ENCODE measurements at regions not wholly inside any gene's neighbourhood (a gene's known extent, or its start where the extent isn't known, plus 50 kb on each side); places are given as distances from the start of the nearest gene placed in this dataset.

GRCh38 chr13:107379407-107380155 lies 811.6 kb upstream of the ARGLU1 start:
- Histone ChIP-seq H3K27me3 (ENCODE audit: control insufficient read depth, insufficient read depth, low read length) (no peaks in the 10 kb centered on the region), H3K36me3 (replicated peaks; ENCODE audit: control insufficient read depth, insufficient read depth, low read length) (no peaks in the 10 kb centered on the region), H3K4me3 (ENCODE audit: insufficient read depth, low read depth, low read length) (no peak overlapping the region)
- no peak for DNase-seq

DNA sequence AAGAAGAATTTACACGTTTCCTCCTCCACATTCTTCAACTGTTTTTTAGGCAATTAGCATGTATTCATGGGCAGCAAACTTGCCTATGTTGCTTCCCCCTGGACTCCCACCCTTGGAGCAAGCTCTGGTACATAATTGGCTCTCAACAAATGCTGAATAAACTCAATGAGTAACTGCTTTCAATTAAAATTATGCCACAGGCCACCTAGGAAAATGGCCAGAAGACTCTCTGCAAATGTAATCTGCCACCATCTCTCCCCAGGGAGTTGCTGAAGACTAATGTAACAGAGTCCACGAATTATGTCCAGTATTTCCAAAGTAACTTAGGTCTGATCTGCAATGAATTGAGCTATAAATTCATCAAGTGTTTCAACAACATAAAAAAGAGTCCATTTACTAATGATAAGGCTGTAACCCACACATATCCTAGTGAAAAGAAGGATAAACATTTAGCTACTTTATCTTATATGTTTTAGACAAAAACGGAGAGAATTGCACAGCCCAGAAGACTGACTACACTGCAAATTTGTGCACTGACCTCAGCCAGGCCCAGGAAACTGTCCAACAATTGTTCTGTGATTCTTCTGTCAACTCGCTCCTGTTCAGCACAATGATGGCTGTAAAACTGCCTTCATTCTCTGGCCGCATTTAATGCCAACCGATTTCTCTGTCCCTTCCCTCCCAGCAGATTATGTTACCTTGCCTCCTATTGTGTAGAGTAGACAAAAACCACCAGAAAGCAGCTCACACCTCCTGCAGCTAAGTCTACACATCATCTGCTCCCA lies 808.6 kb upstream of the ARGLU1 start:
- Histone ChIP-seq H3K27me3 (ENCODE audit: control insufficient read depth, insufficient read depth, low read length) (no peaks in the 10 kb centered on the region), H3K4me3 (ENCODE audit: insufficient read depth, low read depth, low read length) (no peak overlapping the region), H3K36me3 (replicated peaks; ENCODE audit: control insufficient read depth, insufficient read depth, low read length) (no peaks in the 10 kb centered on the region)
- DNase-seq: no peak

DNA sequence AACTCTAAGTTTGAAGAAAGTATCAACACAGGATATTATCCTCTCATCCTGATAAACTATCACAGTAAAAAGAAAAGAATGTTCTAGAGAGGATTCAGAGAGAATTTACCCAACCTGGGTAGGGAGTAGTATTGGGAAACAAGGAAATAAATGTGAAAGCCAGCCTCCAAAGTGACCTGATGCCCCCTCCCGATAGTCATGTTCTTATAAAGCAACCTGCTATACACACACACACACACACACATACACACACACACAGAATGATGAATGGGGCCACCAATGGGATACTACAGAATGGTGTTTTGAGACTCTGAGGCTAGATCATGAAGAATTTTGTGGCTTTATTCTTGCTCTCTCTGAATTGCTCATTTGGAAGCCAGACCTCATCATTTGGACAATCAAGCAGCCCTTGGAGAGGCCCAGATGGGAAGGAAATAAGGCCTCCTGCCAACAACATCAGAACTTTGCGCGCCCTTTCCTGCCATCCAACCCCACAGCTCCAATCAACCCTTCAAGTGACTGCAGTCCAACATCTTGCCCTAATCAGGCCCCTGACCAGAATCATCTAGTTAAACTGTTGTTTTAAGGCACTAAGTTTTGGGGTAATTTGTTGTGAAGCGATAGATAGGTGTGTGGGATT lies 807.9 kb upstream of the ARGLU1 start:
- no peak overlapping the region for H3K4me3 ChIP-seq (ENCODE audit: insufficient read depth, low read depth, low read length)
- no peaks in the 10 kb centered on the region for H3K36me3 ChIP-seq (replicated peaks; ENCODE audit: control insufficient read depth, insufficient read depth, low read length)
- no peak for DNase-seq
- H3K27me3 ChIP-seq (ENCODE audit: control insufficient read depth, insufficient read depth, low read length): no peaks in the 10 kb centered on the region

DNA sequence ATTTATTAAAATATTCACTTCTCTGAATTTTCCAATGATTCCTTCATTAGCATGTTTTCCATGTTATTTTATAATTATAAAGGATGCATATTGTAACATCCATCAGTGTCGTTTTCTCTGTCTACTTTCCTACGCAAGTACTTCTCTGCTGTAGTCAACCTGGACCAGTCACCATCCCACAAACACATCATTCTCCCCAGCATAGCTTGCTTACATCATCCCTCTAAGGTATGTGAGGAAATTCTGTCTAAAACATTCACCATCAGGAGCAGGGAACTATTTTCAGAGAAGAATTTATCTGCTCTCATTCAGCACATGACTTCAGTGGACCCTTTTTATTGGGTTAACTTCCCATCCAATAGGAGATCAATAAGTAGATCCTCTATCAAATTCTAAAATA lies 806.1 kb upstream of the ARGLU1 start:
- Histone ChIP-seq H3K27me3 (ENCODE audit: control insufficient read depth, insufficient read depth, low read length) (no peaks in the 10 kb centered on the region), H3K36me3 (replicated peaks; ENCODE audit: control insufficient read depth, insufficient read depth, low read length) (no peaks in the 10 kb centered on the region), H3K4me3 (ENCODE audit: insufficient read depth, low read depth, low read length) (no peak overlapping the region)
- DNase-seq: no peak

DNA sequence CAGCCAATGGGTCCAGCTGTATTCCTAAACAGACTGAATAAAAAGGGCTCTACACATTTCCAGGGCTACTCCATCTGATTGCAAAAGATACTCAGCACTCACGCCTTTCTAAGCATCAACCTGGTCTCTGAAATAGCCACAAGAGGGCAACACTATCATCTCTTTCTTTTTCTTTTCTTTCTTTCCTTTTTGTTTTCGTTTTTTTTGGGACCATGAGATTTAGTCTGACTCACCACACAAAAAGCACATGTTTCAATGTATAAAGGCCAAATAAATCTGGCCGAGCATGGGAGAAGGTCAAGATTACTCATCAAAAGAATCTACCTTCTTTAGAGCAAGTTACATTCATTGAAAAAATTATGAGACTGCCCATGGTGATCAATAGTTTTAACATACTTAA lies 805.6 kb upstream of the ARGLU1 start:
- Histone ChIP-seq H3K36me3 (replicated peaks; ENCODE audit: control insufficient read depth, insufficient read depth, low read length) (no peaks in the 10 kb centered on the region), H3K27me3 (ENCODE audit: control insufficient read depth, insufficient read depth, low read length) (no peaks in the 10 kb centered on the region), H3K4me3 (ENCODE audit: insufficient read depth, low read depth, low read length) (no peak overlapping the region)
- DNase-seq: peak; percentile 17

DNA sequence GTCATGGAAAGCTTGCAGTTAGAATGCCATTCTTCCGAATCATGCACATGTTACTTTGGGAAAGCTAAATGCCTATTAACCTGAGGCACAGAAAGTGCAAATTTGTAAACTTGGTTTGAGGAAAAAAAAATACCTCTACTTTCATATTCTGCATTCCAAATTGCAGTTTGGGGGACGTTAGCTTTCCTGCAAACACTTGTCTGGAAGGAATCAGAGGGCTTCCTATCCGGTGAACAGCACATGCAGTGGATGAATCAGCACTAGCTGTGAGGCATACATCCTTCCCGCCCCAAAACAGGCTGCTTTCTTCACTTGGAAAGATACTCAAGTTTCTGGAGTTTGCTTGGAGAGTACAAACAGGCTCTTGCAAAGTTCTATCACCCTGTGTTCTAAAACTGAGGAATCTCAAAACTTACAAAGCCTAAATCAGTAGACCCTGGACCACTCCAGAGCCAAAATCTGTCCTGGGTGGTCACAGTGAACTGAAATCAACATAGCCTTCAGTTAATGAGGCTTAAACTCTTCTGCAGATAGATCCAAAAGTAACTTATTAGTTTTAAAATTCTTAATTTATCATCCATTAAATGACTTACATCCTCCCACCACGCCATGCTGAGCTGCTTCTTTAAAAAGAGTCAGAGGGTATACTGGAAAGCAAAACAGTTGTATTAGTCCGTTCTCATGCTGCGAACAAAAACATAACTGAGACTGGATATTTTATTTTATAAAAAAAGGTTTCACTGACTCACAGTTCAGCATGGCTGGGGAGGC lies 802.3 kb upstream of the ARGLU1 start:
- Histone ChIP-seq H3K27me3 (ENCODE audit: control insufficient read depth, insufficient read depth, low read length) (no peaks in the 10 kb centered on the region), H3K36me3 (replicated peaks; ENCODE audit: control insufficient read depth, insufficient read depth, low read length) (no peaks in the 10 kb centered on the region), H3K4me3 (ENCODE audit: insufficient read depth, low read depth, low read length) (no peak overlapping the region)
- DNase-seq: no peak

DNA sequence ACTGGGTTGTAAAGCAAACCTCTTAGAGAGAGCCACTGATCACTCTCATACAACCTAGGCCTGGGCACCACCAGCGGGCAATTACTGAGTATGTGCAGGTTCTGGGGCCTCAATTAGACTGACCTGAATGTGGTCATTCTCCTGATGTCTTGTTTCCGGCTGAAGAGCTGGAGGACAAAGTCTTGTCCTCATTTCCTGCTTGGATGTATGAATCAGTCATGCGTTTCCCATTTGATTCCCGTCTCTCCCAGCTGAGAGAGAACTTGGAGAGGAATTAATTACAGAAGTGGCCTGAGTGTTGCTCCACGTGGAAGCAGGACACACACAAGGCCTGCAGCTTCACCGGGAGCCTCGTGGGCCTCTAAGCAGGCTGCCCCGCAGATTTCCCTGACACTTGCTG lies 799.3 kb upstream of the ARGLU1 start:
- no peak for DNase-seq
- H3K4me3 ChIP-seq (ENCODE audit: insufficient read depth, low read depth, low read length): no peak overlapping the region
- no peaks in the 10 kb centered on the region for H3K36me3 ChIP-seq (replicated peaks; ENCODE audit: control insufficient read depth, insufficient read depth, low read length)
- H3K27me3 ChIP-seq (ENCODE audit: control insufficient read depth, insufficient read depth, low read length): no peaks in the 10 kb centered on the region

GRCh38 chr13:107365466-107366215 lies 797.7 kb upstream of the ARGLU1 start:
- no peak overlapping the region for H3K4me3 ChIP-seq (ENCODE audit: insufficient read depth, low read depth, low read length)
- H3K36me3 ChIP-seq (replicated peaks; ENCODE audit: control insufficient read depth, insufficient read depth, low read length): no peaks in the 10 kb centered on the region
- no peak for DNase-seq
- no peaks in the 10 kb centered on the region for H3K27me3 ChIP-seq (ENCODE audit: control insufficient read depth, insufficient read depth, low read length)

DNA sequence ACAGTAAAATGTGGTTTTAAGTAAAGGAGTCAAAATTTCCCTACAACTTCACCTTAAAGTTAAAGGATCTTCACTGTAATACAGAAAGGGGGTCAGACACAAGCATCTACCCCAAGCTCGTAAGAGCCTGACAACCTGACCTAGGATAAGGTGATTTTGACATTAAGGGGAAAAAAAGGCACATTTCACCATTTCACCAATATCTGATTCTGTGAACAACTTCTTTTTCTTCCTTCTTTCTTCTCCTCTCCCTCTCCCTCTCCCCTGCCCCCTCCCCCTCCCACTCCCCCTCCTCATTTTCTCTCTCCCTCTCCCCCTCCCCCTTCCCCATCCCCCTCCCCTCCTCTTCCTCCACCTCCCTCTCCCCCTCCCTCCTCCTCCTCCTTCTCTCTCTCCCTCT lies 796.7 kb upstream of the ARGLU1 start:
- no peak for DNase-seq

GRCh38 chr13:107361666-107362065 lies 793.7 kb upstream of the ARGLU1 start:
- DNase-seq: no peak
- H3K27me3 ChIP-seq (ENCODE audit: control insufficient read depth, insufficient read depth, low read length): no peaks in the 10 kb centered on the region
- no peaks in the 10 kb centered on the region for H3K36me3 ChIP-seq (replicated peaks; ENCODE audit: control insufficient read depth, insufficient read depth, low read length)
- no peak overlapping the region for H3K4me3 ChIP-seq (ENCODE audit: insufficient read depth, low read depth, low read length)

More for the DNA sequence above, 796.7 kb upstream of the ARGLU1 start:
- Histone ChIP-seq H3K4me3 (ENCODE audit: insufficient read depth, low read depth, low read length) (no peak overlapping the region), H3K36me3 (replicated peaks; ENCODE audit: control insufficient read depth, insufficient read depth, low read length) (no peaks in the 10 kb centered on the region), H3K27me3 (ENCODE audit: control insufficient read depth, insufficient read depth, low read length) (no peaks in the 10 kb centered on the region)

GRCh38 chr13:107360010-107360409 lies 792.1 kb upstream of the ARGLU1 start:
- Histone ChIP-seq H3K4me3 (ENCODE audit: insufficient read depth, low read depth, low read length) (no peak overlapping the region), H3K27me3 (ENCODE audit: control insufficient read depth, insufficient read depth, low read length) (no peaks in the 10 kb centered on the region), H3K36me3 (replicated peaks; ENCODE audit: control insufficient read depth, insufficient read depth, low read length) (no peaks in the 10 kb centered on the region)
- DNase-seq: no peak

GRCh38 chr13:107358866-107359265 lies 790.9 kb upstream of the ARGLU1 start:
- no peaks in the 10 kb centered on the region for H3K36me3 ChIP-seq (replicated peaks; ENCODE audit: control insufficient read depth, insufficient read depth, low read length)
- DNase-seq: no peak
- no peaks in the 10 kb centered on the region for H3K27me3 ChIP-seq (ENCODE audit: control insufficient read depth, insufficient read depth, low read length)
- no peak overlapping the region for H3K4me3 ChIP-seq (ENCODE audit: insufficient read depth, low read depth, low read length)

DNA sequence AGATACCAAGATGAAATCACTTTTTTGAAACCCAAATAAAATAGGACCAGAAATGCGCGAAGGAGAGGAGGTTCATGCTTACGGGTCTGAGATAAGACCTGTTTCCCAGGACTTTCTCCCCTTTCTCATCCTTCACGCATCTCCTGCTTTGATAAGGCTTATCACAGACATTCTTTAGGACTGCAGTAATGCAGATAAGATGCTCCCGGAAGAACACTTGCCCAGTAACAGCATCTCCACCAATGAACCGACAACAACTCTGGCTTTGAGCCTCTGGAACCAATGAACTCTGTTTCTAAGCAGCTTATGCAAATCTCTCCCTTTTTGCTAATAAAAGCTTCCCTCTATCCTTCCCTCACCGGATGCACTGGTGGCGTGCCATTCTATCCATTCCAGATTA lies 783.4 kb upstream of the ARGLU1 start:
- DNase-seq: no peak
- Histone ChIP-seq H3K27me3 (ENCODE audit: control insufficient read depth, insufficient read depth, low read length) (no peaks in the 10 kb centered on the region), H3K4me3 (ENCODE audit: insufficient read depth, low read depth, low read length) (no peak overlapping the region), H3K36me3 (replicated peaks; ENCODE audit: control insufficient read depth, insufficient read depth, low read length) (no peaks in the 10 kb centered on the region)

DNA sequence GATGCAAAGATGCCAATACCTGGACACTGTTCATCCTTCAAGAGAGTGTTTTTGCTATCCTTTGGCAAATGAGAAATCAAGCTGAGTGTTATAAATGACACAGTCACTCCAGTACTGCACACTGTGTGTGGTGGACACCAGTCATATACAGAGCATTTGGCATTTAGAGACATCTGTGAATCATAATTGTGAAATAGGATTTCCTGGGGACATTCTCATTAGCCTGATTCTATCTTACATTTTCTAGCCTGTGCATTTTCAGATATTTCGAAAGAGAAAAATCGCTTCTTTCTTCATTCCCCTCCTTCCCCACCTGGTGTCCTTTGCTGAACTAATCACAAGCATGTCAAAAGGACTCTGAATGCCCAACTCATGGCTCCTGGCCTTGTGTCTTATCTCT lies 781.0 kb upstream of the ARGLU1 start:
- Histone ChIP-seq H3K36me3 (replicated peaks; ENCODE audit: control insufficient read depth, insufficient read depth, low read length) (no peaks in the 10 kb centered on the region), H3K27me3 (ENCODE audit: control insufficient read depth, insufficient read depth, low read length) (no peaks in the 10 kb centered on the region), H3K4me3 (ENCODE audit: insufficient read depth, low read depth, low read length) (no peak overlapping the region)
- DNase-seq: no peak

Measured in H7 (cell line).